ENCODE measurements at regions not wholly inside any gene's neighbourhood (a gene's known extent, or its start where the extent isn't known, plus 50 kb on each side); places are given as distances from the start of the nearest gene placed in this dataset.
"Not testable (repeated sequence)": the region's sequence is repeated elsewhere in the genome, so short reads cannot be mapped to it uniquely, and the experiment has no call there.

- not testable (repeated sequence) for TF ChIP-seq CTCF (conservative IDR thresholded peaks at IDR 0.05; ENCODE audit: low read depth, low read length); CEBPB (IDR thresholded peaks at IDR 0.05; ENCODE audit: low read depth, low read length); RAD21 (IDR thresholded peaks at IDR 0.05; ENCODE audit: low read length); SMC3 (IDR thresholded peaks at IDR 0.05; ENCODE audit: low read depth, low read length); FOS (IDR thresholded peaks at IDR 0.05; ENCODE audit: low read depth, low read length); POLR2A (IDR thresholded peaks at IDR 0.05; ENCODE audit: low read depth, low read length); RCOR1 (IDR thresholded peaks at IDR 0.05; ENCODE audit: insufficient replicate concordance, low read length); RFX5 (IDR thresholded peaks at IDR 0.05; ENCODE audit: low read depth, low read length); MAZ (IDR thresholded peaks at IDR 0.05; ENCODE audit: borderline replicate concordance, low read depth, low read length)
Observed at GRCh38 chr4:8965896-8966295, 94.3 kb upstream of the HMX1 start.

All from IMR-90 (cell line).